HEK293 (cell line): ENCODE measurements at regions not wholly inside any gene's neighbourhood (a gene's known extent, or its start where the extent isn't known, plus 50 kb on each side); places are given as distances from the start of the nearest gene placed in this dataset.

Experiments used
- EGR2 ChIP-seq: fragments of 450-650 bp; formaldehyde crosslinking; IDR thresholded peaks from 2 replicates; pipeline ENCODE4 v1.5.1; 2016; ENCODE audit warnings: low read depth, missing biosample characterization, missing genetic modification characterization
- ZNF707 ChIP-seq: fragments of 450-650 bp; formaldehyde crosslinking; IDR thresholded peaks from 2 replicates; pipeline ENCODE4 v1.5.1; 2016; ENCODE audit warnings: missing biosample characterization, missing genetic modification characterization
- TF ChIP-seq, protein P1 (sequence below): fragments of 450-650 bp; formaldehyde crosslinking; IDR thresholded peaks from 2 replicates; pipeline ENCODE4 v1.5.1; 2016; ENCODE audit warnings: missing biosample characterization, missing genetic modification characterization

DNA sequence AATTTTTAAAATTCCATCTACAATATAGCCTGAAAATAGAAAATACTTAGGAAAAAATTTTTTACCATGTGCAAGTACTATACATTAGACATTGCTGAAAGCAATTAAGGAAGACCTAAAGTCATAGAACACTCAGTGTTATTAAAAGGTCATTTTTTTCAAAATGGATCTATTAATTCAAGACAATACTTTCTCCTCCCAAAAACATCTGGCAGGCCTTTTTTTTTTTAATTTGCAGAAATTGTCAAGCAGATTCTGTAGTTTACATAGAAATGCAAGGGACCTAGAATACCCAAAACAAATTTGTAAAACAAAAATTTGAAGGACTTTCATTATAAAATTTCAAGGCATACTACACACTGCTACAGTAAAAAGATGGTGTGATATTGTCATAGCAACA, 238.4 kb upstream of the VEPH1 start:
- TF ChIP-seq, protein P1, sequence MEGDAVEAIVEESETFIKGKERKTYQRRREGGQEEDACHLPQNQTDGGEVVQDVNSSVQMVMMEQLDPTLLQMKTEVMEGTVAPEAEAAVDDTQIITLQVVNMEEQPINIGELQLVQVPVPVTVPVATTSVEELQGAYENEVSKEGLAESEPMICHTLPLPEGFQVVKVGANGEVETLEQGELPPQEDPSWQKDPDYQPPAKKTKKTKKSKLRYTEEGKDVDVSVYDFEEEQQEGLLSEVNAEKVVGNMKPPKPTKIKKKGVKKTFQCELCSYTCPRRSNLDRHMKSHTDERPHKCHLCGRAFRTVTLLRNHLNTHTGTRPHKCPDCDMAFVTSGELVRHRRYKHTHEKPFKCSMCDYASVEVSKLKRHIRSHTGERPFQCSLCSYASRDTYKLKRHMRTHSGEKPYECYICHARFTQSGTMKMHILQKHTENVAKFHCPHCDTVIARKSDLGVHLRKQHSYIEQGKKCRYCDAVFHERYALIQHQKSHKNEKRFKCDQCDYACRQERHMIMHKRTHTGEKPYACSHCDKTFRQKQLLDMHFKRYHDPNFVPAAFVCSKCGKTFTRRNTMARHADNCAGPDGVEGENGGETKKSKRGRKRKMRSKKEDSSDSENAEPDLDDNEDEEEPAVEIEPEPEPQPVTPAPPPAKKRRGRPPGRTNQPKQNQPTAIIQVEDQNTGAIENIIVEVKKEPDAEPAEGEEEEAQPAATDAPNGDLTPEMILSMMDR (tag by site-specific recombination) = no peak
- no peak for TF ChIP-seq ZNF707 (tag by site-specific recombination)
- TF ChIP-seq EGR2 (tag by site-specific recombination) = no peak
